Activated CD4-positive, alpha-beta T cell treated with anti-CD3 and anti-CD28 coated beads, Interleukin-2, amount 10 ng/mL, durations not matched to agents 7 days and 5 days (primary cell): ENCODE measurements at regions not wholly inside any gene's neighbourhood (a gene's known extent, or its start where the extent isn't known, plus 50 kb on each side); places are given as distances from the start of the nearest gene placed in this dataset.

Experiments used
- CTCF ChIA-PET: fragments of 350-600 bp; sonication (Branson Sonifier 250); formaldehyde crosslinking; loops from one replicate; lab custom pipeline; 2021; ENCODE audit warnings: antibody characterized with exemption; lab: Charles Lee
- POLR2A ChIA-PET: fragments of 350-600 bp; sonication (Branson Sonifier 250); formaldehyde crosslinking; loops from one replicate; lab custom pipeline; 2021; ENCODE audit warnings: antibody characterized with exemption; lab: Charles Lee
- DNase-seq: peaks from one replicate; pipeline ENCODE4 v3.0.0-alpha.2; 2020
- H3K27ac Mint-ChIP-seq: one replicate; pipeline ENCODE4 v1.8.0; 2021; ENCODE audit warnings: mild to moderate bottlenecking, moderate library complexity, mixed read lengths
- H3K27me3 Mint-ChIP-seq: one replicate; pipeline ENCODE4 v1.8.0; 2021; ENCODE audit warnings: mixed read lengths
- H3K36me3 Mint-ChIP-seq: one replicate; pipeline ENCODE4 v1.8.0; 2021; ENCODE audit warnings: low read depth, mixed read lengths
- H3K4me1 Mint-ChIP-seq: one replicate; pipeline ENCODE4 v1.8.0; 2021; ENCODE audit warnings: mixed read lengths
- H3K4me3 Mint-ChIP-seq: one replicate; pipeline ENCODE4 v1.8.0; 2021; ENCODE audit warnings: mild to moderate bottlenecking, moderate library complexity, mixed read lengths
- H3K9me3 Mint-ChIP-seq: one replicate; pipeline ENCODE4 v1.8.0; 2021; ENCODE audit warnings: mixed read lengths

DNA sequence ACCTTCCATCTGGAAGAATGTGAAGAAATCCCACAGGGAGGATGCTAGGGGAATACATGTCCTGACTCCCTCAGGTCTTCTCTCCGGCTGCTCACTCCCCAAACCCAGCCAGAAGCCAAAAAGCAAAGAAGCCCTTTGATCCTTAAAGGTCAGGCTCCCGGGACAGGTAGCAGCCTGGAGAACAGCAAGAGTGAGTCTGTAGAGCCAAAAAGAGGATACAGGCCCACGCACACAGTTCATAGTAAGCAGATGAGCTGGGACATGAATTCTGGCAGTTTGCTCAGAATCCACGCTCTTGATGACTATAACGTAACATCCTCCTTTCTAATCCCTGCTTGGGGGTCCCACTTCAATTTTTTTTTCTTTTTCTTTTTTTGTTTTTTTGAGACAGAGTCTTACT lies 72.0 kb upstream of the SLC44A1 start:
- ChIA-PET POLR2A (no interaction called here), CTCF (interaction anchor here (0.7 kb wide), 1 partner anchor 9 kb away, joined by 3 read pairs; no protein-coding TSS in a partner anchor)
- Mint-ChIP-seq H3K27ac (no peak overlapping the region), H3K27me3 (no peaks in the 10 kb centered on the region), H3K36me3 (no peaks in the 10 kb centered on the region), H3K4me3 (no peak overlapping the region), H3K9me3 (no peaks in the 10 kb centered on the region), H3K4me1 (no peaks in the 10 kb centered on the region)
- no peak for DNase-seq

DNA sequence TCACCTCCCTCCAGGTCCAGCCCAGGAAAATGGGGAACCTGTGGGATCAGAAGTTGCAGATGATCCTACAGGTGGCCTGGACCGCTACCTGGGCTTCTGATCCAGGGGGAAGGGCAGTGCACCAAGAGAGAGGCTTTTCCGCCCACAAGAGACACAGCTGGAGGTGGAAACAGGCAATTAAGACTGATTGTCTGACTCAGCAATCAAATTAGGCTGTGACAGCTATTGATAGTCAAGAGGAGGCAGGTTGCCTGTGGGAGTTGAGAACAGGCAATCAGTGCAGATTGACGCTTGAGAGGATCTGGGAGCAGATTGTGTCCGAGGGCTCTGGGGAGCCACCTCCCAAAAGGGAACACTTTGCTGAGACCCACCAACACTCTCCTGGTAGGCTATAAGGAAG lies 71.1 kb upstream of the SLC44A1 start:
- CTCF ChIA-PET: interaction anchor here (0.6 kb wide), 1 partner anchor 179 kb away, joined by 4 read pairs; no protein-coding TSS in a partner anchor
- no peaks in the 10 kb centered on the region for H3K36me3 Mint-ChIP-seq
- no peak overlapping the region for H3K27ac Mint-ChIP-seq
- no peaks in the 10 kb centered on the region for H3K9me3 Mint-ChIP-seq
- POLR2A ChIA-PET: no interaction called here
- no peak overlapping the region for H3K4me3 Mint-ChIP-seq
- H3K4me1 Mint-ChIP-seq: no peaks in the 10 kb centered on the region
- no peaks in the 10 kb centered on the region for H3K27me3 Mint-ChIP-seq
- no peak for DNase-seq

DNA sequence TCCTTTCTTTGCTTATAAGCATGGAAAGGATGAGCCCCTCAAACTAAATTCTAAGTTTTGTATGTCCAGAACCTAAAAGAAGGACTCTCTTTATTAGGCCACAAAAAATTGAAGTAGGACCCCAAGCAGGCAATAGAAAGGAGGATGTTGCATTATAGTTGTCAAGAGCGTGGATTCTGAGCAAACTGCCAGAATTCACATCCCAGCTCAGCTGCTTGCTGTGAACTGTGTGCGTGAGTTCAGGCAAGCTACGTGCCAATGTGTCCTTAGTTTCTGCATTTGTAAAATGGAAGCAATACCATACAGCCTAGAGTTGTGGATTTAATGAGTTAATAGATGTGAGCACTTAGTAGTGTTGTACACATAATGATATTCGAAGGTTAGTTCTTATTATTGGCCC lies 70.6 kb upstream of the SLC44A1 start:
- Mint-ChIP-seq H3K27me3 (no peaks in the 10 kb centered on the region), H3K4me1 (no peaks in the 10 kb centered on the region), H3K9me3 (no peaks in the 10 kb centered on the region), H3K27ac (no peak overlapping the region), H3K36me3 (no peaks in the 10 kb centered on the region), H3K4me3 (no peak overlapping the region)
- no peak for DNase-seq
- POLR2A ChIA-PET: no interaction called here
- CTCF ChIA-PET: interaction anchor here (0.6 kb wide), 1 partner anchor 180 kb away, joined by 4 read pairs; no protein-coding TSS in a partner anchor

GRCh38 chr9:105176194-105176593 lies 68.3 kb upstream of the SLC44A1 start:
- Mint-ChIP-seq H3K36me3 (no peaks in the 10 kb centered on the region), H3K4me1 (no peaks in the 10 kb centered on the region), H3K27me3 (no peaks in the 10 kb centered on the region), H3K27ac (no peak overlapping the region), H3K4me3 (no peak overlapping the region), H3K9me3 (no peaks in the 10 kb centered on the region)
- POLR2A ChIA-PET: no interaction called here
- CTCF ChIA-PET: no interaction called here
- no peak for DNase-seq

GRCh38 chr9:105178076-105178475 lies 66.4 kb upstream of the SLC44A1 start:
- no peak for DNase-seq
- H3K36me3 Mint-ChIP-seq: no peaks in the 10 kb centered on the region
- CTCF ChIA-PET: interaction anchor here (0.6 to 1.4 kb wide), 3 partner anchors 13 to 31 kb away, joined by 3 read pairs; no protein-coding TSS in a partner anchor
- POLR2A ChIA-PET: no interaction called here
- no peaks in the 10 kb centered on the region for H3K9me3 Mint-ChIP-seq
- H3K4me1 Mint-ChIP-seq: no peaks in the 10 kb centered on the region
- H3K4me3 Mint-ChIP-seq: no peak overlapping the region
- peaks cover 2% of the 10 kb centered on the region for H3K27me3 Mint-ChIP-seq
- H3K27ac Mint-ChIP-seq: no peak overlapping the region

DNA sequence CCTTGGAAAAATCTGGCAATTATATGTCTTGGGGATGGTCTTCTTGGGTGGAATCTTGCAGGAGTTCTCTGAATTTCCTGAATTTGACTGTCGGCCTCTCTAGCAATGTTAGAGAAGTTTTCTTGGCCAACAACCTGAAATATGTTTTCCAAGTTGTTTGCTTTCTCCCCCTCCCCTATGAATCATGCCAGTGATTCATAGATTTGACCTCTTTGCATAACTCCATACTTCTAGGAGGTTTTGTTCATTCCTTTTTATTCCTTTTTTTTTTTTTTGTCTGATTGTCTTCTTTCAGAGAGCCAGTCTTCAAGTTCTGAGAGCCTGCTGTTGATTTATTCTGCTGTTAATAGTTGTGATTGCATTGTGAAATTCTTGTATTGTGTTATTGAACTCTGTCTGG lies 56.7 kb upstream of the SLC44A1 start:
- peaks cover 20% of the 10 kb centered on the region for H3K27me3 Mint-ChIP-seq
- POLR2A ChIA-PET: no interaction called here
- no peak for DNase-seq
- H3K4me3 Mint-ChIP-seq: no peak overlapping the region
- H3K9me3 Mint-ChIP-seq: no peaks in the 10 kb centered on the region
- peaks cover 3% of the 10 kb centered on the region for H3K4me1 Mint-ChIP-seq
- no peaks in the 10 kb centered on the region for H3K36me3 Mint-ChIP-seq
- H3K27ac Mint-ChIP-seq: no peak overlapping the region
- CTCF ChIA-PET: no interaction called here

DNA sequence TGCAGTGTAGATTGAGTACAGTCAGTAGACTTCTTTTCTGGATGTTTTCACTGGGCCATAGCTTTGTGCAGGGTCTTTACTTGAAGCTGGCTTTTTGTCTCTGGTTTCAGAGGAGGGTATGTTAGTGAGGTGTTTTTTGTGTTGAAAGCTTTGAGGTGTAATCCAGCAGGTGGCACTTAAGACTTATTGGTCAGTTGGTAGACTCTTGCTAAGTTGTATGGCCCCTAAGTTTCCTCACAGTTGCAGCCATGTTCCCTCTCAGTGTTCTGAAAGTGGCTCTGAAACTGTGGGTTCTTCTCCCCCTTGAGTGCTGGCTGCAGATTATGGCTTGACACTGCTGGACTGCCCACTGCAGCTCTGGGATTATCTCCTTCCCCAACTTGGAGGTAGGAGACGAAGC lies 55.7 kb upstream of the SLC44A1 start:
- Mint-ChIP-seq H3K36me3 (no peaks in the 10 kb centered on the region), H3K9me3 (no peaks in the 10 kb centered on the region), H3K27me3 (peaks cover 16% of the 10 kb centered on the region), H3K4me3 (no peak overlapping the region), H3K27ac (no peak overlapping the region), H3K4me1 (peaks cover 3% of the 10 kb centered on the region)
- DNase-seq: no peak
- POLR2A ChIA-PET: no interaction called here
- CTCF ChIA-PET: interaction anchor here (0.6 to 1.4 kb wide), 5 partner anchors 75 to 406 kb away, joined by 3 read pairs; no protein-coding TSS in a partner anchor

DNA sequence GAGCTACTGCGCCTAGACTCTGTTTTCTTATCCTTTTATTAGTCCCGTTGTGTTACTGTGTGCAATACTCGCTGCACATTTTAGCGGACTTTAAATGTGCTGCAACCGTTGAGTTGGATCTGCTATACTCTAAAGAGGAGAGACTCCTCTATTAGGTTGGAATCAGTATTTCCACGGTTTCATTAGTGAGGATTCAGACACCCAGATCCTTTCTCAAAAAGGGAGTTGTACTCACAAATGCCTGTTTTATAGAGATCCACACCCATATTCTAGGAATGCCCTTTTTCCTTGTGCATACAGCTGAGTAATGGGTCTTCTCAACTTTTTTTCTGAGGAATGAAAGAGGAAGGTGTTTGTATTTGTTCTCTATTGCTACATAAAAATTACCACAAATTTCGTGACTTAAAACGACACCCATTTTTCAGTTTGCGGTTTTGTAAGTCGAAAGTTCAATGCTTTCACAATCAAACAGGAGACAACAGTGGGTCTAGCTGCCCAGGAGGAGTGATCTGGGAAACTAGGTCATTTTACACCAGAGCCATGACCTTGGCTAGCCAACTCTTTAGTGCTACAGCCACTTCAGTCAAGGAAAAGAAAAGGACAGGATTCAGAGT lies 52.8 kb upstream of the SLC44A1 start:
- H3K27ac Mint-ChIP-seq: no peak overlapping the region
- no peak overlapping the region for H3K4me3 Mint-ChIP-seq
- H3K36me3 Mint-ChIP-seq: no peaks in the 10 kb centered on the region
- no peaks in the 10 kb centered on the region for H3K9me3 Mint-ChIP-seq
- H3K27me3 Mint-ChIP-seq: peaks cover 1% of the 10 kb centered on the region
- ChIA-PET POLR2A (no interaction called here), CTCF (no interaction called here)
- DNase-seq: no peak
- H3K4me1 Mint-ChIP-seq: peaks cover 3% of the 10 kb centered on the region

DNA sequence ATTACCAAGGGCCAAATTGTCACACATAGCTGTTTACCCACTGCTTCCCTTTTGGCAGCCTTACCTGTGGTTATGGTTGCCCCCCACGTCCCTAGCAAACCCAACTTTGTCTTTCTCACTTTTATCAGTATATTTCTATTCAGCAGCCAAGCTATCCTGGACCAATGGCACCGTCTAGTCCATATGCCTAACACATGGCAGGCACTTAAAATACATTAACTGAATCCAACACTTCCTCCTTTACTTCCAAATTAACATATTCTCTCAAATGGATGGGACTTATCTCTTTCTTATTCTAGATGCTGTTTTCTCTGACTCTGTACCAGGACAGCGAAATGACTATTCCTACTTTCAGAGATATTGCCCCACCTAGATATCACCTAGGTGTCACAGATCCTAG lies 50.9 kb upstream of the SLC44A1 start:
- H3K9me3 Mint-ChIP-seq: no peaks in the 10 kb centered on the region
- H3K4me1 Mint-ChIP-seq: peaks cover 3% of the 10 kb centered on the region

GRCh38 chr9:105194234-105194633 lies 50.2 kb upstream of the SLC44A1 start:
- no peaks in the 10 kb centered on the region for H3K9me3 Mint-ChIP-seq
- DNase-seq: no peak
- H3K4me1 Mint-ChIP-seq: peaks cover 3% of the 10 kb centered on the region
- peaks cover 3% of the 10 kb centered on the region for H3K27me3 Mint-ChIP-seq
- ChIA-PET POLR2A (no interaction called here), CTCF (no interaction called here)
- no peaks in the 10 kb centered on the region for H3K36me3 Mint-ChIP-seq
- H3K4me3 Mint-ChIP-seq: no peak overlapping the region
- H3K27ac Mint-ChIP-seq: no peak overlapping the region

More for the DNA sequence above, 50.9 kb upstream of the SLC44A1 start:
- Mint-ChIP-seq H3K36me3 (no peaks in the 10 kb centered on the region), H3K4me3 (no peak overlapping the region), H3K27ac (no peak overlapping the region), H3K27me3 (peaks cover 1% of the 10 kb centered on the region)
- no peak for DNase-seq
- ChIA-PET POLR2A (no interaction called here), CTCF (no interaction called here)
